SIG-M5 treated with dmso at 0.1 percent for 504 hours (cell line): ENCODE measurements at regions not wholly inside any gene's neighbourhood (a gene's known extent, or its start where the extent isn't known, plus 50 kb on each side); places are given as distances from the start of the nearest gene placed in this dataset.
A peak's percentile ranks its signal among the peaks of the same experiment; 100 is the strongest.
"Not testable (repeated sequence)": the region's sequence is repeated elsewhere in the genome, so short reads cannot be mapped to it uniquely, and the experiment has no call there.

Source experiments
- DNase-seq: peaks from one replicate; lab custom pipeline; 2025; ENCODE audit not compliant: unreplicated experiment; lab: John Stamatoyannopoulos, UW

DNA sequence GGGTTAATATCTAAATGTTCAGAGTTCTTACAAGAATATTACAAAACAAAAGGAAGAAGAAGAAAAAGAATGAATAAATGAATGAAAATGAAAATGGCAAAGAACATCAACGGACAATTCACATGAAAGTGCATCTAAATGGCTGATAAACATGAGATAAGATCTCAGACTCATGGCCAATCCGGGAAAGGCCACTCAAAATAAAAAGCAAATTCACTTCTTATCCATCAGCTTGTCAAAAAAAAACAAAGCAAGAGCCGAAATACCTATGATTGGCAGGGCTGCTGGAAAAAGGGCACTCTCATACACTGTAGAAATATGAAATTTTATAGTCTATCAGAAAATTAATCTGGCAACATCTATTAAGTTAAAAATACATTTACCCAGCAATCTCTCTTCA is 103.6 kb upstream of the EDEM3 start:
- no peak for DNase-seq

- DNase-seq = peak; percentile 80
These were observed 100.0 kb upstream of the EDEM3 start for GRCh38 chr1:184854496-184855140.

DNA sequence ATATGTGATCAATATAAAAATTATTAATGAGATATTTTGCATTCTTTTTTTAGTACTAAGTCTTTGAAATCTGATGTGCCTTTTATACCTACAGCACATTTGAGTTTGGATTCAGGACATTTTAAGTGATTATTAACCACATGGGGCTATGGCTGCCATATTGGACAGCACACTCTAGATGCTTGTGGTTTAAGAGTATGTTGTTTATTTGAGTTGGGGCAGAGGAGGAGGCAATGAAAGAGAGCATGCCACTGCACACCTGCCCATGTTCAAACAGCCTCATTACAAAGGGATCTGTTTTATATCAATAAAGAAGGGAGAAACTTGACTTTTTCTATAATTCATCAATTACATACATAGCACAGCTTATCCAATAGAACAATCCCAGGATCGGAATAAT is 99.4 kb upstream of the EDEM3 start:
- DNase-seq = no peak

GRCh38 chr1:184851822-184852746 is 97.4 kb upstream of the EDEM3 start:
- no peak for DNase-seq

DNA sequence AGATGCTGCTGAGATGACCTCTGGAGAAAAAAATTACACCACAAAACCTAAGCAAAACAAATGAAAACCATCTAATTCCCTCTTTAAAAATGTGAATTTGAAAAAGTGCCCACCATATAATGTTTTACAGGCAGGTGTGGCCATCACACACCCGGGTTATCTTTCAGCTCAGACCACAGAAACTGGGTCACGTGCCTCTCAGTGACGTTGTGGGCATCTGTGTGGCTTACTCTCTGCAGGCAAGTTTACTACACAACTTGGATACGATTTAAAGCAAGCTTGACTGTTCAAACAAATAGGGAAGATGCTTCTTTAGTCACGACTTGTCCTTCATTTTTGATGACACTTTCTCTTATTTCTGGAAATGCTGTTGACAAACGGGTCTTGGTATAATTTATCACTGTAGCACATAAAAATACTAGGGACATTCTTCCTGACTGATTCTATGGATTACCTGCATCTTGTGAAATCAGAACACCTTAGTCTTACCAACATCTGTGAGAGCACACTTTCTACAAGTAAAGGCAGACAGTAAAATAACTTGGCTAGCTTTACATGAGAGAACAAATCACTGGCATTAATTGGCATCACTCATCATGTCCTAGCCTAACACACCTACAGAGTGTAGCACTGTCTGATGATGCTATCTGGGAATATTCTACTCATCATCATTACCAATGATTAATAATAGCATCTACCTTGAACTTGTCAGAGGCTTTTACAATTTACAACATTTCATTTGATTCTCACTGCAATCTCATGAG is 89.3 kb upstream of the EDEM3 start:
- DNase-seq = peak; percentile 11

- DNase-seq = no peak
These were observed 85.9 kb upstream of the EDEM3 start for GRCh38 chr1:184840596-184840995.

- DNase-seq = peak; percentile 90
These were observed 83.9 kb upstream of the EDEM3 start for GRCh38 chr1:184838504-184838951.

DNA sequence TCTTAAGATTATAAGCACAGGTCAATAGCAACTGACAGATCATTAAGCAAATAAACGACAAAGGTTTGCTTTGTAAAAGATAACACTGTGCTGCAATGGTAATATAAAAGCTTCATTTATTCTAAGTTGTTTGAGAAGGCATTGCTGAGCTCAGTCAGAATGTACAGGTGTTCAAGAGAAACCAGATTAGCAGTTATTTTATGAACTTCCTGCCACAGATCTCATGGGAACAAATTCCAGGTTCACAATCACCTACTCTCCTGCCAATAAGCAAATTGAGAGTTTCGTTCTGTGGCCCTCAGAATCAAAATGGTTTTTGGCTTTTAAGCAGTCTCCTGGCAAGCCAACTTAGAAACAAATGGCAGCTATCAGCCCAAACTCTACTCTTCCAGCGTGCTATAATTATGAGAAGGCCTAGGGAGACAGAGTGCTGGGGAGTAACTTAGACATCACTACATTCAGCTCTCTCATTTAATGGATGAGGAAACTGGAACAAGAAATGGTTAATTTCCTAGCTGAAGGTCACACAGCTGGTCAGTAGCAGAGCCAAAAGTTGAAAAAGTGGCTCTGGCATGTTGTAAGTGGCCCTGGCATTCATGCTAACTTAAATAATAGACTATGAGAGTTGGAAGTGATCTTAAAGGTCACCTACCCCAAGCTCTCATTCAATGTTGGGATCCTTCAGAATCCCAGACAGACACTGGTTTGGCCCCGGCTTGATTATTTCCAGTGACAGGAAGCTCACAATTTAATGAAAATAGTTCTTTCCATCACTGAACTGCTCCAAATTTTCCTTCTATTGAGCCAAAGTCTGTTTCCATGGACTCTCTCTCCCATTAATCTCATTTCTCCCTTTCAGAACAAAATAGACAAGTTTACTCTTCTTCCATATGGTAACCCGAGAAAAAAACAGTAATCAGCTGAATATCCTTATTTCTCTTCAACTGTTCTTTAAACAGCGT is 82.6 kb upstream of the EDEM3 start:
- no peak for DNase-seq

GRCh38 chr1:184836141-184836540 is 81.5 kb upstream of the EDEM3 start:
- DNase-seq = no peak

DNA sequence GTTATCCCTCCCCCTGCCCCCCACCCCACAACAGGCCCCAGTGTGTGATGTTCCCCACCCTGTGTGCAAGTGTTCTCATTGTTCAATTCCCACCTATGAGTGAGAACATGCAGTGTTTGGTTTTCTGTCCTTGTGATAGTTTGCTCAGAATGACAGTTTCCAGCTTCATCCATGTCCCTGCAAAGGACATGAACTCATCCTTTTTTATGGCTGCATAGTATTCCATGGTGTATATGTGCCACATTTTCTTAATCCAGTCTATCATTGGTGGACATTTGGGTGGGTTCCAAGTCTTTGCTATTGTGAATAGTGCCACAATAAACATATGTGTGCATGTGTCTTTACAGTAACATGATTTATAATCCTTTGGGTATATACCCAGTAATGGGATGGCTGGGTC is 79.3 kb upstream of the EDEM3 start:
- not testable (repeated sequence) for DNase-seq

DNA sequence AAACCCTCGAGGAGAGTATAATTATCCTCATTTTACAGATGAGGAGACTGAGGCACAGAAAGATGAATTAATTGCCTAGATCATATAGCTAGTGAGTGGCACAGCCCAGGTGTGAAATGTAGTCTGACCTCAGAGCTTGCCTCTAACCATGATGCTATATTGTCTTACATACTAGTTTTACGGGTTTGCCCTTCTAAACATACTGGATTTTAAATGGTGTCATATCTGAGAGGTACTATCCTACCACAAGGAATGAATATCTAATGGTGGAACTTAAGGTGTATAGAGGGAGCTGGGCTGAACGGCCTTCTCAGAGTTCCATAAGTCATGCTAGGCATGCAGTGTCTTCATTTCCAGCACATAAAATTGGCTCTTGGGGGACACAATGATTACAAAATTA is 77.9 kb upstream of the EDEM3 start:
- DNase-seq = no peak

DNA sequence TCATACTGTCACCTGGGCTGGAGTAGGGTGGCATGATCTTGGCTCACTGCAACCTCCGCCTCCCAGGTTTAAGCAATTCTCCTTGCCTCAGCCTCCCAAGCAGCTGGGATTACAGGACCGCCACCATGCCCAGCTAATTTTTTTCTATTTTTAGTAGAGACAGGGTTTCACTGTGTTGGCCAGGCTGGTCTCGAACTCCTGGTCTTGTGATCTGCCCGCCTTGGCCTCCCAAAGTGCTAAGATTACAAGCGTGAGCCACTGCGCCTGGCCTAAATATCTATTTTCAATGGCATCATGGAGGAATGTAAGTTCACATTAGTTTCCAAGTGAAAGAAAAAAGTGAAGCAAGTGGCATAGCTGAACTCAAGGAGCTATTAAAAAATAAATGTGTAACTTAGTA is 74.8 kb upstream of the EDEM3 start:
- not testable (repeated sequence) for DNase-seq

DNA sequence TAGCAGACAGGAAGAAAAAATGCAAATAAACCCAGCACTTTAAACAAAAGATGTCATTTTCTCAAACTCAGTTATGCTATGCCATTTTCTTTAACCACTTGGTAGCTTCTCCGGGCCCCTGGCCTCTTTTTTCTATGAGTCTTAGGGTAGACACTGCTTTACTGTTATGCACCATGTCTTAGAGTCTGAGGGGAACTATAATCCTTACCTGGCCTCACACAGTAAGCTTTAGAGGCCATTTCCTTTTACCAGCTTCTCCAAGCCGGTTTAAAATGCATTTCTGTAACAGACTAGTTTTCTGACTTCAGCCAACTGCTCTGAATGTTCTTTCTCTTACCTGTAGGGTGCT is 73.7 kb upstream of the EDEM3 start:
- no peak for DNase-seq

DNA sequence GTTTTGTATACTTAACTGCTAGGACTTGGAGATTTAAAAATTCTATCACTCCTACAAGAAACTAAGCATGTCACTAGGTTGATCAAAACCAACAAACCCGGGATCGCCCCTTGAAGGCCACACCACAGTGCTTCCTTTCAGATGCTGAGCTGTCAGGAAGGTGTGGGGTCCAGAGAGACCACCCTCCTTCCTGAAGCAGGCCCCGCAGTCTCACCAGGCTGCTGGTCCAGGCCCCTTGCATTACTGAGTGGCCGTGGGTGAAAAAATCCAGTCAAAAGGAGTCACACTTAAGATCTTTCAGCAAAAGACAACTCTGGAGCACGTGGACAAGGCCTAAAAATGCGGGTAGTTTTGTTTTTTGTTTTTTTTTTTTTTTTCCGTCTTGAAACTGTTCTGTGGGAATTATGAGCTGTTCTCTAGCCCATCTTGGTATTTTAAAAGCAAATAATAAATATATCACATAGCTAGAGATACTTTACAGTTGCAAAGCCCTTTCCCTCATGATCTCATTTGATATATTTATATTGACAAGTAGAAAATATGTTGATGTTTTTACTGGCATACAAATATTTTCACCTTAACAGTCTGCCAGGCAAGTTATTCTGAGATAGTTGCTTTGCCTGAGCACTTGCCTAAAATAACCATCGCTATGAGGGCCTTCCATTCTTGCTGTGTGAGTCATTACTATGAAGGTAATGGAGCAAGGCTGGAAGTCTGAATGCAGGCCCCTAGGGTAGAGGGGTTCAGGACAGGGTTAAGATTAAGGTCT is 73.1 kb upstream of the EDEM3 start:
- peak; percentile 3 for DNase-seq

DNA sequence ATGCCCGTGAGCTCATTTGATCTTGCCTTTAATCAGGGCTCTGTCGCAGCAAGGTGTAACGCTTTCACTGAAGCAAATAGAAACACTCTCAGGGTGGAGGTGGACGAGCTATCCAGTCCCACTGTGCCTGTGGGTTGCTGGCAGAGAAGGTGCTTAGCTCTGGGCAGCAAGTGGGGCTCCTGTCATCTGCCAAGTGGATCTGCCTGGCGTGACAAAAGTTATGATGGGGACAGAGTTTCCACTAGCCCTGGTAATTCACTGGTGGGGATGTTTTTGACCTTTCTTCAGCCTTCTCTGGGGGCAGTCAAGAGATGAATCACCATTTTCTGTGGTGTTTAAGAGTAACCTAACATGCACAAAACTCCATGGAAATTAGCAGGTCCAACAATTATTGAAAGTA is 71.3 kb upstream of the EDEM3 start:
- no peak for DNase-seq

DNA sequence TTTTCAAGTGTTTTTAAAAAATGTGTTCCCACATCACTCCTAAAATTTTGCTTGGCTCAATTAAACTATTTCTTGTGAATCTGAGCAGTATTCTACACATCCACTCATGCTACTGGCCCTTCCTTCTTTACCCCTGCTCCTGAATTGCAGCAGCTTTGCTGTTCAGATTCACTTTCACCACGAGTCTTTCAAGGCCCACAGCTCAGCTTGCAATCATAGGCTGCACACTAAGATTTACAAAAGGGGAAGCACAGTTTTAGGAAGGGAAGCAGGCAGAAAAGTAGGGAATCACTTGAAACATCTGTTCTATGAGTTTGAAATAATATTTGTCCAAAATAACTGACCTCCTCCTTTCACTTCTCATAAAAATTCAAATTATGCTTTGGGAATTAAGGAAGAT is 70.9 kb upstream of the EDEM3 start:
- DNase-seq = peak; percentile 71

DNA sequence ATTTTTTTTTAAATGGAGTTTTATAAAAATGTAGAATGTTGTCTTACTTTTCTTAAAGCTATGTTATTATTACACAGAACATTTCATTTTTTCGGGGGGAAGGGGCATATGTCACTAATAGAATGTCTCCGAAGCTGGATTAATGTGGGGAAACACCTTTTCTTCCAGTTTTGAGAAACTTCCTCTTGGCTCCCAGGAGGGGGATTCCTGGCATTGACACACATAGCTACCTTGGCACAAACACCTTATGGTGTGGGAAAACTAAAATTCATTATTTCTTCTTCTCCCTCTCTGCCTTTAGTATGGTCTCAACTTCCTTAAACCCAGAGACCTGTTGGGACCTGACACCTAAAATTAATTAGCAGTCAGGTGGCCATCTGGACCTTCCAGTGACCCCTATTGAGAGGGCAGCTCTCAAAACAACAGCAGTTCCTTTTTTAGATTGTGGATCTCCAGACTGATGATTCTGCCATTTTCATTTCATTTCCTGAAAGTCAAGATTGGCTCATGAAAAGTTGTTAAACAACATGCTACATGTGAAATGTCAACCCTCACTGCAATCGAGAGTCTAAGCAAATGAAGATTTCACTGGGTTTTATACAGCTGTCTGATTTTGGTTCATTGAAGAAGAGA is 70.1 kb upstream of the EDEM3 start:
- DNase-seq = no peak

GRCh38 chr1:184823080-184823479 is 68.4 kb upstream of the EDEM3 start:
- no peak for DNase-seq

GRCh38 chr1:184822267-184822666 is 67.6 kb upstream of the EDEM3 start:
- no peak for DNase-seq
